ENCODE measurements at regions not wholly inside any gene's neighbourhood (a gene's known extent, or its start where the extent isn't known, plus 50 kb on each side); places are given as distances from the start of the nearest gene placed in this dataset.
A peak's percentile ranks its signal among the peaks of the same experiment; 100 is the strongest.

DNA sequence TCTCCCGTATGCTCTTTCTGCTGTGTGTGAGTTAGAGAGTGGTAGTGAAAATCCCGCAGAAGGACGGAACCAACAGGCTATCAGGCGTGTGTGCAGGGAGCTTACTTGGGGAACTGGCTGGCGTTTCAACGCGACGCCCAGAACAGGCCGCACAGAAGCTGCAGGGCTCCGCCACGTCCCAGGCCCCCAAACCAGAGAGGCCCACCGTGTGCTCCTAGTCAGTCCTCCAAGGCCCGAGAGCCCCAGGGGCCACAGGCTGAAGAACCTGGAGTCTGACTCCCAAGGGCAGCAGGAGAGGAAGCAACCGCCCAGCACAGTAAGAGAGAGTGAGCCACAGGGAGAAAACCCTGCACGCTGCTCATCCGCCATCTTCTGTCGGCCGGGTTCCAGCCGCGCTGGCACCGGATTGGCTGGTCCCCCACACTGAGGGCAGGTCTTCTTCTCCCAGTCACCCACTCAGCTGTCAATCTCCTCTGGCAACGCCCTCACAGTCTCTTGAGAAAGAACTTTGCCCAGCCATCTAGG lies 730.6 kb upstream of the VSTM2A start:
- H3K4me2 ChIP-seq: peak overlapping the region; percentile 67
- TF ChIP-seq, protein P1, sequence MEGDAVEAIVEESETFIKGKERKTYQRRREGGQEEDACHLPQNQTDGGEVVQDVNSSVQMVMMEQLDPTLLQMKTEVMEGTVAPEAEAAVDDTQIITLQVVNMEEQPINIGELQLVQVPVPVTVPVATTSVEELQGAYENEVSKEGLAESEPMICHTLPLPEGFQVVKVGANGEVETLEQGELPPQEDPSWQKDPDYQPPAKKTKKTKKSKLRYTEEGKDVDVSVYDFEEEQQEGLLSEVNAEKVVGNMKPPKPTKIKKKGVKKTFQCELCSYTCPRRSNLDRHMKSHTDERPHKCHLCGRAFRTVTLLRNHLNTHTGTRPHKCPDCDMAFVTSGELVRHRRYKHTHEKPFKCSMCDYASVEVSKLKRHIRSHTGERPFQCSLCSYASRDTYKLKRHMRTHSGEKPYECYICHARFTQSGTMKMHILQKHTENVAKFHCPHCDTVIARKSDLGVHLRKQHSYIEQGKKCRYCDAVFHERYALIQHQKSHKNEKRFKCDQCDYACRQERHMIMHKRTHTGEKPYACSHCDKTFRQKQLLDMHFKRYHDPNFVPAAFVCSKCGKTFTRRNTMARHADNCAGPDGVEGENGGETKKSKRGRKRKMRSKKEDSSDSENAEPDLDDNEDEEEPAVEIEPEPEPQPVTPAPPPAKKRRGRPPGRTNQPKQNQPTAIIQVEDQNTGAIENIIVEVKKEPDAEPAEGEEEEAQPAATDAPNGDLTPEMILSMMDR (conservative IDR thresholded peaks at IDR 0.05): no peak
- no peak for TF ChIP-seq EZH2 (IDR thresholded peaks at IDR 0.05; ENCODE audit: low read depth)
- peaks cover 17% of the 10 kb centered on the region for H3K4me1 ChIP-seq (replicated peaks; ENCODE audit: insufficient read depth)
- BruUV-seq (replicated peaks): TSS peak; percentile 92
- 0 out of 2 replicates have a peak, but pooled peaks cover 3% of the 10 kb centered on the region for H3K9me2 ChIP-seq (ENCODE audit: insufficient read depth)
- H3F3A ChIP-seq (ENCODE audit: insufficient read depth, low read depth): no peaks in the 10 kb centered on the region
- H3K9me3 ChIP-seq (ENCODE audit: insufficient read depth, low read depth): no peaks in the 10 kb centered on the region
- H3K4me3 ChIP-seq: peak overlapping the region; percentile 56
- no peaks in the 10 kb centered on the region for H3K36me3 ChIP-seq (ENCODE audit: low read depth)
- POLR2A ChIA-PET (ENCODE audit: unreplicated experiment): interaction anchor here (0.5 kb wide), 1 partner anchor 350 kb away, joined by 4 read pairs; no protein-coding TSS in a partner anchor
- no peak overlapping the region for H3K27ac ChIP-seq
- no peaks in the 10 kb centered on the region; the same call in 1 of the 2 replicates for H4K20me1 ChIP-seq (ENCODE audit: insufficient read depth)
- no peaks in the 10 kb centered on the region for H3K27me3 ChIP-seq (ENCODE audit: insufficient read depth, low read depth)
- peak; percentile 79 to 88 for DNase-seq
- peaks cover 25% of the 10 kb centered on the region for H3K79me2 ChIP-seq (ENCODE audit: low read depth)
- CTCF ChIA-PET: no interaction called here
- peak overlapping the region; percentile 88 for H2AFZ ChIP-seq
- intact Hi-C loops (cut with micrococcal nuclease; ENCODE audit: unreplicated experiment): no loop called here

DNA sequence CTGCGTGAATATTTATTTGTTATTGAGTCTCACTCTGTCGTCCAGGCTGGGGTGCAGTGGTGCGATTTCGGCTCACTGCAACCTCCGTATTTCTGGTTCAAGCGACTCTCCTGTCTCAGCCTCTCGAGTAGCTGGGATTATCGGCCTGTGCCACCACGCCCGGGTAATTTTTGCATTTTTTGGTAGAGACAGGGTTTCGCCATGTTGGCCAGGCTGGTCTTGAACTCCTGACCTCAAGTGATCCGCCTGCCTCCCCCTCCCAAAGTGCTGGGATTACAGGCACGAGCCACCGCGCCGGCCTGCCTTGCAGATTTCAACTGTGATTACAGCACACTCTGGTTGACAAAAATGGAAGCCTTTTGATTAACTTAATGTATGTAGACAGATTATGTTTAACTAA lies 730.0 kb upstream of the VSTM2A start:
- TF ChIP-seq EZH2 (IDR thresholded peaks at IDR 0.05; ENCODE audit: low read depth): no peak
- TF ChIP-seq, protein P1 (conservative IDR thresholded peaks at IDR 0.05): no peak
- H3F3A ChIP-seq (ENCODE audit: insufficient read depth, low read depth): no peaks in the 10 kb centered on the region
- H4K20me1 ChIP-seq (ENCODE audit: insufficient read depth): no peaks in the 10 kb centered on the region; the same call in 1 of the 2 replicates
- intact Hi-C loops (cut with micrococcal nuclease; ENCODE audit: unreplicated experiment): no loop called here
- H3K27me3 ChIP-seq (ENCODE audit: insufficient read depth, low read depth): no peaks in the 10 kb centered on the region
- peak overlapping the region; percentile 56 for H3K4me3 ChIP-seq
- no peak for DNase-seq
- ChIA-PET CTCF (no interaction called here), POLR2A (ENCODE audit: unreplicated experiment) (interaction anchor here (0.5 kb wide), 1 partner anchor 351 kb away, joined by 4 read pairs; no protein-coding TSS in a partner anchor)
- no TSS peak for BruUV-seq (replicated peaks)
- H3K4me1 ChIP-seq (replicated peaks; ENCODE audit: insufficient read depth): peaks cover 17% of the 10 kb centered on the region
- peak overlapping the region; percentile 88 for H2AFZ ChIP-seq
- H3K79me2 ChIP-seq (ENCODE audit: low read depth): peaks cover 21% of the 10 kb centered on the region
- no peak overlapping the region for H3K27ac ChIP-seq
- H3K36me3 ChIP-seq (ENCODE audit: low read depth): no peaks in the 10 kb centered on the region
- H3K4me2 ChIP-seq: peak overlapping the region; percentile 67
- H3K9me2 ChIP-seq (ENCODE audit: insufficient read depth): 0 out of 2 replicates have a peak, but pooled peaks cover 3% of the 10 kb centered on the region
- H3K9me3 ChIP-seq (ENCODE audit: insufficient read depth, low read depth): no peaks in the 10 kb centered on the region

DNA sequence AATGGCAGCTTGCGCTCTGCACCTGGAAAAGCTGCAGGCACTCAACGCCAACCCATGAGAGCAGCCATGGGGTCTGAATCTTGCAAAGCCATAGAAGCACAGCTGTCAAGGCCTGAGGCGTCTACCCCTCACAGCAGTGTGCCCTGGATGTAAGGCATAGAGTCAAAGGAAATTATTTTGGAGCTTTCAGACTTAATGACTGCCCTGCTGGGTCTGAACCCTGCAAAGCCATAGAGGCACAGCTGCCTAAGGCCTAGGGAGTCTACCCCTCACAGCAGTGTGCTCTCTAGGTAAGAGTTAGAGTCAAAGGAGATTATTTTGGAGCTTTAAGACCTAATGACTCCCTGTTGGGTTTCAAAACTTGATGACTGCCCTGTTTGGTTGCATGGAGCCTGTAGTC lies 706.9 kb upstream of the VSTM2A start:
- H3K4me2 ChIP-seq: no peak overlapping the region
- no peaks in the 10 kb centered on the region for H3K36me3 ChIP-seq (ENCODE audit: low read depth)
- no peak for DNase-seq
- no peak overlapping the region for H2AFZ ChIP-seq
- no peak overlapping the region for H3K4me3 ChIP-seq
- H4K20me1 ChIP-seq (ENCODE audit: insufficient read depth): no peaks in the 10 kb centered on the region
- no peak overlapping the region for H3K27ac ChIP-seq
- intact Hi-C loops (cut with micrococcal nuclease; ENCODE audit: unreplicated experiment): no loop called here
- H3K9me3 ChIP-seq (ENCODE audit: insufficient read depth, low read depth): no peaks in the 10 kb centered on the region
- H3K9me2 ChIP-seq (ENCODE audit: insufficient read depth): no peaks in the 10 kb centered on the region
- no peaks in the 10 kb centered on the region for H3K27me3 ChIP-seq (ENCODE audit: insufficient read depth, low read depth)
- no peaks in the 10 kb centered on the region for H3F3A ChIP-seq (ENCODE audit: insufficient read depth, low read depth)
- BruUV-seq (replicated peaks): no TSS peak
- no peak for TF ChIP-seq EZH2 (IDR thresholded peaks at IDR 0.05; ENCODE audit: low read depth)
- TF ChIP-seq, protein P1 (conservative IDR thresholded peaks at IDR 0.05): no peak
- CTCF ChIA-PET: no interaction called here
- no peaks in the 10 kb centered on the region for H3K4me1 ChIP-seq (replicated peaks; ENCODE audit: insufficient read depth)
- POLR2A ChIA-PET (ENCODE audit: unreplicated experiment): no interaction called here
- H3K79me2 ChIP-seq (ENCODE audit: low read depth): no peaks in the 10 kb centered on the region
